ENCODE measurements at regions not wholly inside any gene's neighbourhood (a gene's known extent, or its start where the extent isn't known, plus 50 kb on each side); places are given as distances from the start of the nearest gene placed in this dataset.

GRCh38 chr1:194333240-194333639, 1146.8 kb upstream of the B3GALT2 start:
- DNase-seq (ENCODE audit: low read depth): no peak

GRCh38 chr1:194331758-194332157, 1145.3 kb upstream of the B3GALT2 start:
- DNase-seq (ENCODE audit: low read depth): no peak

GRCh38 chr1:194322751-194323150, 1136.3 kb upstream of the B3GALT2 start:
- DNase-seq (ENCODE audit: low read depth): no peak

GRCh38 chr1:194318790-194319280, 1132.4 kb upstream of the B3GALT2 start:
- no peak for DNase-seq (ENCODE audit: low read depth)

- DNase-seq (ENCODE audit: low read depth): no peak
These were observed 1123.3 kb upstream of the B3GALT2 start for GRCh38 chr1:194309697-194310096.

- DNase-seq (ENCODE audit: low read depth): no peak
These were observed 1122.9 kb upstream of the B3GALT2 start for GRCh38 chr1:194309269-194309668.

GRCh38 chr1:194300776-194301175, 1114.4 kb upstream of the B3GALT2 start:
- no peak for DNase-seq (ENCODE audit: low read depth)

GRCh38 chr1:194300340-194300739, 1113.9 kb upstream of the B3GALT2 start:
- DNase-seq (ENCODE audit: low read depth): no peak

GRCh38 chr1:194298007-194298598, 1111.7 kb upstream of the B3GALT2 start:
- no peak for DNase-seq (ENCODE audit: low read depth)

GRCh38 chr1:194297094-194297493, 1110.7 kb upstream of the B3GALT2 start:
- DNase-seq (ENCODE audit: low read depth): no peak

GRCh38 chr1:194296201-194296600, 1109.8 kb upstream of the B3GALT2 start:
- DNase-seq (ENCODE audit: low read depth): no peak

- no peak for DNase-seq (ENCODE audit: low read depth)
These were observed 1109.3 kb upstream of the B3GALT2 start for GRCh38 chr1:194295685-194296084.

GRCh38 chr1:194293851-194294405, 1107.5 kb upstream of the B3GALT2 start:
- no peak for DNase-seq (ENCODE audit: low read depth)

- DNase-seq (ENCODE audit: low read depth): no peak
These were observed 1106.6 kb upstream of the B3GALT2 start for GRCh38 chr1:194292966-194293365.

- no peak for DNase-seq (ENCODE audit: low read depth)
These were observed 1103.3 kb upstream of the B3GALT2 start for GRCh38 chr1:194289569-194290266.

- DNase-seq (ENCODE audit: low read depth): no peak
These were observed 1101.8 kb upstream of the B3GALT2 start for GRCh38 chr1:194288238-194288637.

- no peak for DNase-seq (ENCODE audit: low read depth)
These were observed 1095.0 kb upstream of the B3GALT2 start for GRCh38 chr1:194281376-194281775.

GRCh38 chr1:194280463-194280862, 1094.0 kb upstream of the B3GALT2 start:
- no peak for DNase-seq (ENCODE audit: low read depth)

GRCh38 chr1:194279975-194280374, 1093.6 kb upstream of the B3GALT2 start:
- no peak for DNase-seq (ENCODE audit: low read depth)

- no peak for DNase-seq (ENCODE audit: low read depth)
These were observed 1091.5 kb upstream of the B3GALT2 start for GRCh38 chr1:194277927-194278326.

GRCh38 chr1:194273660-194274059, 1087.2 kb upstream of the B3GALT2 start:
- no peak for DNase-seq (ENCODE audit: low read depth)

GRCh38 chr1:194268839-194269238, 1082.4 kb upstream of the B3GALT2 start:
- no peak for DNase-seq (ENCODE audit: low read depth)

- DNase-seq (ENCODE audit: low read depth): no peak
These were observed 1080.6 kb upstream of the B3GALT2 start for GRCh38 chr1:194267021-194267420.
